ENCODE measurements at regions not wholly inside any gene's neighbourhood (a gene's known extent, or its start where the extent isn't known, plus 50 kb on each side); places are given as distances from the start of the nearest gene placed in this dataset.

DNA sequence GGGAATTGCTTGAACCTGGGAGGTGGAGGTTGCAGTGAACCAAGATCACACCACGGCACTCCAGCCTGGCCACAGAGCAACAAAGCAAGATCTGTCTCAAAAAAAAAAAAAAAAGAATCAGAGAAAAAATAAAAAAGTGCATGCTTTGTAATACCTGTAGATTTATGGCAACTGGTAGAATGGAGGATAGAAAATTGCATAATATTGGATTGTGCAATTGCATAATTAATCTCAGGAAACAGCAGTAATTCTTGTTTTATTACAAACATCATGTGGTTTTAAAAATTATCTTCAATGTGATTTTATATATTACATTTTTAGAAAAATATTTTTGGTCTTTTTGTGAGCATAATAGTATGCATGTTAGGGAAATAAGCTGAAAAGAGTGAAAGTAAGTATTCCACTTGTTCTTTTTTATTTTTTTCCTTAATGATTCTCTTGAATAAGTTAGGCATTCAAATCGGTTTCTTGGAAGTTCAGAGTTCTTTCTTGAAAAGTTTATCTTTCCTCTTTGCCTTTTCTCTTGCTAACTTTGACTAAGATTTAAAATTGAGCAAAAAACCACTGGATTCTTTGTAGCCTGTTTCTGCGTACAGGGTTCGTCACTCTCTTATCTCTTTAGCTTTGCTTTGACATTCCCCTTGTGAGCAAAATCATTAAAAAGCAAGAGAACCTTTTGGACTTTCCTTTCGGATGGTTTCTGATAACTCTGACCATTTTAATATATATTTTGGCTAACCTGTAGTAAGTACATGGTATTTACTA, 127.5 kb upstream of the ADAMTS5 start:
- Histone ChIP-seq H3K27me3 (ENCODE audit: insufficient read depth) (no peaks in the 10 kb centered on the region), H3K4me1 (ENCODE audit: insufficient read depth) (no peaks in the 10 kb centered on the region), H3K27ac (ENCODE audit: low read depth) (no peak overlapping the region), H3K79me2 (replicated peaks; ENCODE audit: insufficient read depth) (no peaks in the 10 kb centered on the region), H2AFZ (no peak overlapping the region), H4K20me1 (replicated peaks; ENCODE audit: insufficient read depth) (no peaks in the 10 kb centered on the region), H3K4me2 (no peak overlapping the region), H3K36me3 (ENCODE audit: insufficient read depth) (no peaks in the 10 kb centered on the region), H3K4me3 (no peak overlapping the region), H3K9me2 (ENCODE audit: insufficient read depth) (no peaks in the 10 kb centered on the region), H3F3A (replicated peaks; ENCODE audit: low read depth) (no peaks in the 10 kb centered on the region)
- no peak for TF ChIP-seq NANOG (IDR thresholded peaks at IDR 0.05; ENCODE audit: borderline replicate concordance)
- TF ChIP-seq, protein P1, sequence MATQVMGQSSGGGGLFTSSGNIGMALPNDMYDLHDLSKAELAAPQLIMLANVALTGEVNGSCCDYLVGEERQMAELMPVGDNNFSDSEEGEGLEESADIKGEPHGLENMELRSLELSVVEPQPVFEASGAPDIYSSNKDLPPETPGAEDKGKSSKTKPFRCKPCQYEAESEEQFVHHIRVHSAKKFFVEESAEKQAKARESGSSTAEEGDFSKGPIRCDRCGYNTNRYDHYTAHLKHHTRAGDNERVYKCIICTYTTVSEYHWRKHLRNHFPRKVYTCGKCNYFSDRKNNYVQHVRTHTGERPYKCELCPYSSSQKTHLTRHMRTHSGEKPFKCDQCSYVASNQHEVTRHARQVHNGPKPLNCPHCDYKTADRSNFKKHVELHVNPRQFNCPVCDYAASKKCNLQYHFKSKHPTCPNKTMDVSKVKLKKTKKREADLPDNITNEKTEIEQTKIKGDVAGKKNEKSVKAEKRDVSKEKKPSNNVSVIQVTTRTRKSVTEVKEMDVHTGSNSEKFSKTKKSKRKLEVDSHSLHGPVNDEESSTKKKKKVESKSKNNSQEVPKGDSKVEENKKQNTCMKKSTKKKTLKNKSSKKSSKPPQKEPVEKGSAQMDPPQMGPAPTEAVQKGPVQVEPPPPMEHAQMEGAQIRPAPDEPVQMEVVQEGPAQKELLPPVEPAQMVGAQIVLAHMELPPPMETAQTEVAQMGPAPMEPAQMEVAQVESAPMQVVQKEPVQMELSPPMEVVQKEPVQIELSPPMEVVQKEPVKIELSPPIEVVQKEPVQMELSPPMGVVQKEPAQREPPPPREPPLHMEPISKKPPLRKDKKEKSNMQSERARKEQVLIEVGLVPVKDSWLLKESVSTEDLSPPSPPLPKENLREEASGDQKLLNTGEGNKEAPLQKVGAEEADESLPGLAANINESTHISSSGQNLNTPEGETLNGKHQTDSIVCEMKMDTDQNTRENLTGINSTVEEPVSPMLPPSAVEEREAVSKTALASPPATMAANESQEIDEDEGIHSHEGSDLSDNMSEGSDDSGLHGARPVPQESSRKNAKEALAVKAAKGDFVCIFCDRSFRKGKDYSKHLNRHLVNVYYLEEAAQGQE (IDR thresholded peaks at IDR 0.05; ENCODE audit: unreplicated experiment) = no peak
- TF ChIP-seq JUNB (IDR thresholded peaks at IDR 0.05; ENCODE audit: unreplicated experiment) = no peak
- TF ChIP-seq ZNF114 (CRISPR knock-in tag; IDR thresholded peaks at IDR 0.05) = no peak
- TF ChIP-seq, protein P2, sequence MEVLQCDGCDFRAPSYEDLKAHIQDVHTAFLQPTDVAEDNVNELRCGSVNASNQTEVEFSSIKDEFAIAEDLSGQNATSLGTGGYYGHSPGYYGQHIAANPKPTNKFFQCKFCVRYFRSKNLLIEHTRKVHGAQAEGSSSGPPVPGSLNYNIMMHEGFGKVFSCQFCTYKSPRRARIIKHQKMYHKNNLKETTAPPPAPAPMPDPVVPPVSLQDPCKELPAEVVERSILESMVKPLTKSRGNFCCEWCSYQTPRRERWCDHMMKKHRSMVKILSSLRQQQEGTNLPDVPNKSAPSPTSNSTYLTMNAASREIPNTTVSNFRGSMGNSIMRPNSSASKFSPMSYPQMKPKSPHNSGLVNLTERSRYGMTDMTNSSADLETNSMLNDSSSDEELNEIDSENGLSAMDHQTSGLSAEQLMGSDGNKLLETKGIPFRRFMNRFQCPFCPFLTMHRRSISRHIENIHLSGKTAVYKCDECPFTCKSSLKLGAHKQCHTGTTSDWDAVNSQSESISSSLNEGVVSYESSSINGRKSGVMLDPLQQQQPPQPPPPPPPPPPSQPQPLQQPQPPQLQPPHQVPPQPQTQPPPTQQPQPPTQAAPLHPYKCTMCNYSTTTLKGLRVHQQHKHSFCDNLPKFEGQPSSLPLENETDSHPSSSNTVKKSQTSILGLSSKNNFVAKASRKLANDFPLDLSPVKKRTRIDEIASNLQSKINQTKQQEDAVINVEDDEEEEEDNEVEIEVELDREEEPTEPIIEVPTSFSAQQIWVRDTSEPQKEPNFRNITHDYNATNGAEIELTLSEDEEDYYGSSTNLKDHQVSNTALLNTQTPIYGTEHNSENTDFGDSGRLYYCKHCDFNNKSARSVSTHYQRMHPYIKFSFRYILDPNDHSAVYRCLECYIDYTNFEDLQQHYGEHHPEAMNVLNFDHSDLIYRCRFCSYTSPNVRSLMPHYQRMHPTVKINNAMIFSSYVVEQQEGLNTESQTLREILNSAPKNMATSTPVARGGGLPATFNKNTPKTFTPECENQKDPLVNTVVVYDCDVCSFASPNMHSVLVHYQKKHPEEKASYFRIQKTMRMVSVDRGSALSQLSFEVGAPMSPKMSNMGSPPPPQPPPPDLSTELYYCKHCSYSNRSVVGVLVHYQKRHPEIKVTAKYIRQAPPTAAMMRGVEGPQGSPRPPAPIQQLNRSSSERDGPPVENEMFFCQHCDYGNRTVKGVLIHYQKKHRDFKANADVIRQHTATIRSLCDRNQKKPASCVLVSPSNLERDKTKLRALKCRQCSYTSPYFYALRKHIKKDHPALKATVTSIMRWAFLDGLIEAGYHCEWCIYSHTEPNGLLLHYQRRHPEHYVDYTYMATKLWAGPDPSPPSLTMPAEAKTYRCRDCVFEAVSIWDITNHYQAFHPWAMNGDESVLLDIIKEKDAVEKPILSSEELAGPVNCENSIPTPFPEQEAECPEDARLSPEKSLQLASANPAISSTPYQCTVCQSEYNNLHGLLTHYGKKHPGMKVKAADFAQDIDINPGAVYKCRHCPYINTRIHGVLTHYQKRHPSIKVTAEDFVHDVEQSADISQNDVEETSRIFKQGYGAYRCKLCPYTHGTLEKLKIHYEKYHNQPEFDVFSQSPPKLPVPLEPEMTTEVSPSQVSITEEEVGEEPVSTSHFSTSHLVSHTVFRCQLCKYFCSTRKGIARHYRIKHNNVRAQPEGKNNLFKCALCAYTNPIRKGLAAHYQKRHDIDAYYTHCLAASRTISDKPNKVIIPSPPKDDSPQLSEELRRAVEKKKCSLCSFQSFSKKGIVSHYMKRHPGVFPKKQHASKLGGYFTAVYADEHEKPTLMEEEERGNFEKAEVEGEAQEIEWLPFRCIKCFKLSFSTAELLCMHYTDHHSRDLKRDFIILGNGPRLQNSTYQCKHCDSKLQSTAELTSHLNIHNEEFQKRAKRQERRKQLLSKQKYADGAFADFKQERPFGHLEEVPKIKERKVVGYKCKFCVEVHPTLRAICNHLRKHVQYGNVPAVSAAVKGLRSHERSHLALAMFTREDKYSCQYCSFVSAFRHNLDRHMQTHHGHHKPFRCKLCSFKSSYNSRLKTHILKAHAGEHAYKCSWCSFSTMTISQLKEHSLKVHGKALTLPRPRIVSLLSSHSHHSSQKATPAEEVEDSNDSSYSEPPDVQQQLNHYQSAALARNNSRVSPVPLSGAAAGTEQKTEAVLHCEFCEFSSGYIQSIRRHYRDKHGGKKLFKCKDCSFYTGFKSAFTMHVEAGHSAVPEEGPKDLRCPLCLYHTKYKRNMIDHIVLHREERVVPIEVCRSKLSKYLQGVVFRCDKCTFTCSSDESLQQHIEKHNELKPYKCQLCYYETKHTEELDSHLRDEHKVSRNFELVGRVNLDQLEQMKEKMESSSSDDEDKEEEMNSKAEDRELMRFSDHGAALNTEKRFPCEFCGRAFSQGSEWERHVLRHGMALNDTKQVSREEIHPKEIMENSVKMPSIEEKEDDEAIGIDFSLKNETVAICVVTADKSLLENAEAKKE (CRISPR knock-in tag; IDR thresholded peaks at IDR 0.05) = no peak
- no peak for TF ChIP-seq EZH2 (IDR thresholded peaks at IDR 0.05; ENCODE audit: low read depth, unreplicated experiment)
- TF ChIP-seq, protein P3, sequence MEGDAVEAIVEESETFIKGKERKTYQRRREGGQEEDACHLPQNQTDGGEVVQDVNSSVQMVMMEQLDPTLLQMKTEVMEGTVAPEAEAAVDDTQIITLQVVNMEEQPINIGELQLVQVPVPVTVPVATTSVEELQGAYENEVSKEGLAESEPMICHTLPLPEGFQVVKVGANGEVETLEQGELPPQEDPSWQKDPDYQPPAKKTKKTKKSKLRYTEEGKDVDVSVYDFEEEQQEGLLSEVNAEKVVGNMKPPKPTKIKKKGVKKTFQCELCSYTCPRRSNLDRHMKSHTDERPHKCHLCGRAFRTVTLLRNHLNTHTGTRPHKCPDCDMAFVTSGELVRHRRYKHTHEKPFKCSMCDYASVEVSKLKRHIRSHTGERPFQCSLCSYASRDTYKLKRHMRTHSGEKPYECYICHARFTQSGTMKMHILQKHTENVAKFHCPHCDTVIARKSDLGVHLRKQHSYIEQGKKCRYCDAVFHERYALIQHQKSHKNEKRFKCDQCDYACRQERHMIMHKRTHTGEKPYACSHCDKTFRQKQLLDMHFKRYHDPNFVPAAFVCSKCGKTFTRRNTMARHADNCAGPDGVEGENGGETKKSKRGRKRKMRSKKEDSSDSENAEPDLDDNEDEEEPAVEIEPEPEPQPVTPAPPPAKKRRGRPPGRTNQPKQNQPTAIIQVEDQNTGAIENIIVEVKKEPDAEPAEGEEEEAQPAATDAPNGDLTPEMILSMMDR (conservative IDR thresholded peaks at IDR 0.05; ENCODE audit: low read depth in 2 of 2) = no peak
- no peak for TF ChIP-seq EZH2phosphoT487 (IDR thresholded peaks at IDR 0.05; ENCODE audit: unreplicated experiment)
- TF ChIP-seq STAT1 (IDR thresholded peaks at IDR 0.05; ENCODE audit: unreplicated experiment) = no peak
- TF ChIP-seq, protein P4, sequence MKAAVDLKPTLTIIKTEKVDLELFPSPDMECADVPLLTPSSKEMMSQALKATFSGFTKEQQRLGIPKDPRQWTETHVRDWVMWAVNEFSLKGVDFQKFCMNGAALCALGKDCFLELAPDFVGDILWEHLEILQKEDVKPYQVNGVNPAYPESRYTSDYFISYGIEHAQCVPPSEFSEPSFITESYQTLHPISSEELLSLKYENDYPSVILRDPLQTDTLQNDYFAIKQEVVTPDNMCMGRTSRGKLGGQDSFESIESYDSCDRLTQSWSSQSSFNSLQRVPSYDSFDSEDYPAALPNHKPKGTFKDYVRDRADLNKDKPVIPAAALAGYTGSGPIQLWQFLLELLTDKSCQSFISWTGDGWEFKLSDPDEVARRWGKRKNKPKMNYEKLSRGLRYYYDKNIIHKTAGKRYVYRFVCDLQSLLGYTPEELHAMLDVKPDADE (IDR thresholded peaks at IDR 0.05) = no peak
- no peak for TF ChIP-seq POLR2AphosphoS5 (IDR thresholded peaks at IDR 0.05; ENCODE audit: low read depth)
- TF ChIP-seq ZNF331 (CRISPR knock-in tag; IDR thresholded peaks at IDR 0.05; ENCODE audit: low read depth) = no peak
- no peak for TF ChIP-seq CREB1 (CRISPR knock-in tag; IDR thresholded peaks at IDR 0.05; ENCODE audit: low read depth)
- H3K9me3 Mint-ChIP-seq = peaks cover 2% of the 10 kb centered on the region; the same call in 2 of the 3 replicates
- H3K27ac Mint-ChIP-seq = no peak overlapping the region
- ATAC-seq (no peak), DNase-seq (ENCODE audit: low spot score) (no peak)
- peaks cover 3% of the 10 kb centered on the region for H3K27me3 Mint-ChIP-seq (ENCODE audit: insufficient read depth, low read depth, poor library complexity)
- H3K36me3 Mint-ChIP-seq (ENCODE audit: low read depth) = peaks cover 3% of the 10 kb centered on the region; the same call in 1 of the 3 replicates
- H3K4me3 Mint-ChIP-seq = no peak overlapping the region
- peaks cover 10% of the 10 kb centered on the region for H3K4me1 Mint-ChIP-seq

Measured in GM23338 (cell line).